ENCODE measurements at regions not wholly inside any gene's neighbourhood (a gene's known extent, or its start where the extent isn't known, plus 50 kb on each side); places are given as distances from the start of the nearest gene placed in this dataset.
"Not testable (repeated sequence)": the region's sequence is repeated elsewhere in the genome, so short reads cannot be mapped to it uniquely, and the experiment has no call there.

- not testable (repeated sequence) for DNase-seq
Observed at GRCh38 chr5:1576851-1577250, 53.1 kb upstream of the LPCAT1 start.

GRCh38 chr5:1575991-1576714, 52.4 kb upstream of the LPCAT1 start:
- DNase-seq: not testable (repeated sequence)

- DNase-seq: not testable (repeated sequence)
Observed at GRCh38 chr5:1575491-1575890, 51.7 kb upstream of the LPCAT1 start.

GRCh38 chr5:1574023-1574318, 50.2 kb upstream of the LPCAT1 start:
- DNase-seq: not testable (repeated sequence)

GRCh38 chr5:1573217-1574022, 49.7 kb upstream of the LPCAT1 start:
- DNase-seq: not testable (repeated sequence)

Measured in NCI-H510A (cell line).